ENCODE measurements at regions not wholly inside any gene's neighbourhood (a gene's known extent, or its start where the extent isn't known, plus 50 kb on each side); places are given as distances from the start of the nearest gene placed in this dataset.

- Mint-ChIP-seq H3K4me3 (ENCODE audit: unreplicated experiment) (no peak overlapping the region), H3K36me3 (ENCODE audit: unreplicated experiment) (peaks cover 6% of the 10 kb centered on the region), H3K27ac (ENCODE audit: unreplicated experiment) (no peak overlapping the region), H3K27me3 (ENCODE audit: unreplicated experiment) (no peaks in the 10 kb centered on the region), H3K4me1 (ENCODE audit: low read depth, unreplicated experiment) (peaks cover 30% of the 10 kb centered on the region), H3K9me3 (ENCODE audit: unreplicated experiment) (peaks cover 5% of the 10 kb centered on the region)
- TF ChIP-seq CTCF (IDR thresholded peaks at IDR 0.05; ENCODE audit: partially characterized antibody, unreplicated experiment), result no peak
- DNase-seq, result no peak
Observed at GRCh38 chr16:48820379-48820778, 210.4 kb upstream of the N4BP1 start.

- no peak for TF ChIP-seq CTCF (IDR thresholded peaks at IDR 0.05; ENCODE audit: partially characterized antibody, unreplicated experiment)
- Mint-ChIP-seq H3K9me3 (ENCODE audit: unreplicated experiment) (no peaks in the 10 kb centered on the region), H3K27ac (ENCODE audit: unreplicated experiment) (no peak overlapping the region)
Observed at GRCh38 chr16:48818257-48818656, 208.3 kb upstream of the N4BP1 start.

GRCh38 chr16:48817032-48817431 is 207.1 kb upstream of the N4BP1 start:
- Mint-ChIP-seq H3K9me3 (ENCODE audit: unreplicated experiment) (peaks cover 3% of the 10 kb centered on the region), H3K36me3 (ENCODE audit: unreplicated experiment) (no peaks in the 10 kb centered on the region), H3K4me1 (ENCODE audit: low read depth, unreplicated experiment) (peaks cover 20% of the 10 kb centered on the region), H3K4me3 (ENCODE audit: unreplicated experiment) (no peak overlapping the region), H3K27me3 (ENCODE audit: unreplicated experiment) (peaks cover 1% of the 10 kb centered on the region), H3K27ac (ENCODE audit: unreplicated experiment) (no peak overlapping the region)
- TF ChIP-seq CTCF (IDR thresholded peaks at IDR 0.05; ENCODE audit: partially characterized antibody, unreplicated experiment), result no peak
- no peak for DNase-seq

More at GRCh38 chr16:48818257-48818656, 208.3 kb upstream of the N4BP1 start:
- H3K4me3 Mint-ChIP-seq (ENCODE audit: unreplicated experiment), result no peak overlapping the region
- H3K4me1 Mint-ChIP-seq (ENCODE audit: low read depth, unreplicated experiment), result peaks cover 19% of the 10 kb centered on the region
- H3K27me3 Mint-ChIP-seq (ENCODE audit: unreplicated experiment), result no peaks in the 10 kb centered on the region
- DNase-seq, result no peak
- H3K36me3 Mint-ChIP-seq (ENCODE audit: unreplicated experiment), result peaks cover 6% of the 10 kb centered on the region

GRCh38 chr16:48816393-48816792 is 206.4 kb upstream of the N4BP1 start:
- H3K27me3 Mint-ChIP-seq (ENCODE audit: unreplicated experiment), result peaks cover 7% of the 10 kb centered on the region

GRCh38 chr16:48814994-48815393 is 205.0 kb upstream of the N4BP1 start:
- no peak for TF ChIP-seq CTCF (IDR thresholded peaks at IDR 0.05; ENCODE audit: partially characterized antibody, unreplicated experiment)
- no peak for DNase-seq
- Mint-ChIP-seq H3K27ac (ENCODE audit: unreplicated experiment) (no peak overlapping the region), H3K36me3 (ENCODE audit: unreplicated experiment) (no peaks in the 10 kb centered on the region), H3K27me3 (ENCODE audit: unreplicated experiment) (peaks cover 11% of the 10 kb centered on the region), H3K4me1 (ENCODE audit: low read depth, unreplicated experiment) (peaks cover 22% of the 10 kb centered on the region), H3K9me3 (ENCODE audit: unreplicated experiment) (peaks cover 7% of the 10 kb centered on the region), H3K4me3 (ENCODE audit: unreplicated experiment) (no peak overlapping the region)

More at GRCh38 chr16:48816393-48816792, 206.4 kb upstream of the N4BP1 start:
- H3K36me3 Mint-ChIP-seq (ENCODE audit: unreplicated experiment), result no peaks in the 10 kb centered on the region
- no peak overlapping the region for H3K4me3 Mint-ChIP-seq (ENCODE audit: unreplicated experiment)
- H3K9me3 Mint-ChIP-seq (ENCODE audit: unreplicated experiment), result peaks cover 7% of the 10 kb centered on the region
- no peak for TF ChIP-seq CTCF (IDR thresholded peaks at IDR 0.05; ENCODE audit: partially characterized antibody, unreplicated experiment)
- H3K4me1 Mint-ChIP-seq (ENCODE audit: low read depth, unreplicated experiment), result peaks cover 23% of the 10 kb centered on the region
- no peak for DNase-seq
- H3K27ac Mint-ChIP-seq (ENCODE audit: unreplicated experiment), result no peak overlapping the region

All from glutamatergic neuron (in vitro differentiated cells).